WTC11 (cell line): ENCODE measurements at regions not wholly inside any gene's neighbourhood (a gene's known extent, or its start where the extent isn't known, plus 50 kb on each side); places are given as distances from the start of the nearest gene placed in this dataset.

Experiments used
- ATAC-seq: fragments of 200-7000 bp; cut with Tn5 transposase; 2 replicates; pipeline ENCODE4 v1.10.0; 2021; ENCODE audit warnings: mild to moderate bottlenecking, moderate library complexity
- CTCF ChIA-PET: fragments of 300-600 bp; sonication (Branson Sonifier 250); formaldehyde crosslinking; loops from one replicate; lab custom pipeline; 2021; ENCODE audit warnings: antibody characterized with exemption; lab: Charles Lee
- POLR2A ChIA-PET: fragments of 350-600 bp; sonication (Branson Sonifier 250); formaldehyde crosslinking; loops from one replicate; lab custom pipeline; 2021; ENCODE audit warnings: antibody characterized with exemption; lab: Charles Lee
- DNase-seq: peaks from one replicate; pipeline ENCODE4 v3.0.0; 2021; ENCODE audit warnings: low spot score
- H3K27ac Mint-ChIP-seq: 2 replicates; pipeline ENCODE4 v1.8.0; 2021; ENCODE audit warnings: mixed read lengths
- H3K27me3 Mint-ChIP-seq: 2 replicates; pipeline ENCODE4 v1.8.0; 2021; ENCODE audit warnings: low read depth, mild to moderate bottlenecking, moderate library complexity, mixed read lengths
- H3K36me3 Mint-ChIP-seq: 2 replicates; pipeline ENCODE4 v1.8.0; 2021; ENCODE audit warnings: mixed read lengths
- H3K4me1 Mint-ChIP-seq: 2 replicates; pipeline ENCODE4 v1.8.0; 2022; ENCODE audit warnings: mixed read lengths
- H3K4me3 Mint-ChIP-seq: 2 replicates; pipeline ENCODE4 v1.8.0; 2021; ENCODE audit warnings: mild to moderate bottlenecking, moderate library complexity, mixed read lengths
- H3K9me3 Mint-ChIP-seq: 2 replicates; pipeline ENCODE4 v1.8.0; 2021; ENCODE audit warnings: mixed read lengths
- ARID4B ChIP-seq: sonication (generic); formaldehyde crosslinking; IDR thresholded peaks from 2 replicates; pipeline ENCODE4 v1.8.0; 2023; ENCODE audit warnings: missing genetic modification reagents, mild to moderate bottlenecking, borderline replicate concordance
- ATF6 ChIP-seq: sonication (generic); formaldehyde crosslinking; IDR thresholded peaks from 2 replicates; pipeline ENCODE4 v1.8.1; 2023; ENCODE audit warnings: mild to moderate bottlenecking, missing genetic modification reagents
- CREB1 ChIP-seq: sonication (generic); formaldehyde crosslinking; IDR thresholded peaks from 2 replicates; pipeline ENCODE4 v1.8.0; 2023; ENCODE audit warnings: mild to moderate bottlenecking, missing genetic modification reagents
- ETV6 ChIP-seq: sonication (generic); formaldehyde crosslinking; IDR thresholded peaks from 2 replicates; pipeline ENCODE4 v1.8.1; 2022; ENCODE audit warnings: mild to moderate bottlenecking, missing genetic modification reagents
- GABPB1 ChIP-seq: sonication (generic); formaldehyde crosslinking; IDR thresholded peaks from 2 replicates; pipeline ENCODE4 v1.8.1; 2023; ENCODE audit warnings: mild to moderate bottlenecking, missing genetic modification reagents
- HMGA2 ChIP-seq: fragments of 250-450 bp; sonication (Bioruptor Pico); IDR thresholded peaks from 2 replicates; pipeline ENCODE4 v1.4.0; 2021; ENCODE audit warnings: mild to moderate bottlenecking, moderate library complexity
- JUN ChIP-seq: sonication (generic); formaldehyde crosslinking; IDR thresholded peaks from 2 replicates; pipeline ENCODE4 v1.8.0; 2023; ENCODE audit warnings: mild to moderate bottlenecking, missing genetic modification reagents
- MAX ChIP-seq: sonication (generic); formaldehyde crosslinking; IDR thresholded peaks from 2 replicates; pipeline ENCODE4 v1.8.0; 2022; ENCODE audit warnings: mild to moderate bottlenecking, missing genetic modification reagents
- MLX ChIP-seq: sonication (generic); formaldehyde crosslinking; IDR thresholded peaks from 2 replicates; pipeline ENCODE4 v1.8.1; 2023; ENCODE audit warnings: mild to moderate bottlenecking, missing genetic modification reagents, moderate library complexity
- NFE2L1 ChIP-seq: sonication (generic); formaldehyde crosslinking; IDR thresholded peaks from 2 replicates; pipeline ENCODE4 v1.8.1; 2023; ENCODE audit warnings: missing genetic modification reagents
- PRRX2 ChIP-seq: fragments of 250-450 bp; sonication (Bioruptor Pico); IDR thresholded peaks from 2 replicates; pipeline ENCODE4 v1.8.0; 2021; ENCODE audit warnings: mild to moderate bottlenecking
- RELA ChIP-seq: sonication (generic); formaldehyde crosslinking; IDR thresholded peaks from 2 replicates; pipeline ENCODE4 v1.8.1; 2022; ENCODE audit warnings: missing genetic modification reagents, mild to moderate bottlenecking, borderline replicate concordance
- TEAD1 ChIP-seq: sonication (generic); formaldehyde crosslinking; IDR thresholded peaks from 2 replicates; pipeline ENCODE4 v1.8.0; 2022; ENCODE audit warnings: mild to moderate bottlenecking, missing genetic modification reagents
- USF2 ChIP-seq: sonication (generic); formaldehyde crosslinking; IDR thresholded peaks from 2 replicates; pipeline ENCODE4 v1.8.1; 2023; ENCODE audit warnings: mild to moderate bottlenecking, missing genetic modification reagents, moderate library complexity
- ZBTB43 ChIP-seq: sonication (generic); formaldehyde crosslinking; IDR thresholded peaks from 2 replicates; pipeline ENCODE4 v1.8.1; 2023; ENCODE audit warnings: mild to moderate bottlenecking, missing genetic modification reagents
- ZNF281 ChIP-seq: sonication (generic); formaldehyde crosslinking; IDR thresholded peaks from 2 replicates; pipeline ENCODE4 v1.8.0; 2023; ENCODE audit warnings: mild to moderate bottlenecking, missing genetic modification reagents
- ZNF317 ChIP-seq: sonication (generic); formaldehyde crosslinking; IDR thresholded peaks from 2 replicates; pipeline ENCODE4 v1.8.1; 2023; ENCODE audit warnings: low read depth, mild to moderate bottlenecking, moderate library complexity, missing genetic modification reagents, borderline replicate concordance
- ZSCAN18 ChIP-seq: fragments of 250-450 bp; sonication (Bioruptor Pico); IDR thresholded peaks from 2 replicates; pipeline ENCODE4 v2.1.2; 2022; ENCODE audit warnings: mild to moderate bottlenecking, moderate library complexity

- TF ChIP-seq ETV6 (CRISPR knock-in tag) = no peak
- TF ChIP-seq TEAD1 (CRISPR knock-in tag) = no peak
- ATAC-seq (no peak), DNase-seq (no peak)
- POLR2A ChIA-PET = no interaction called here
- H3K4me1 Mint-ChIP-seq = peaks cover under 1% of the 10 kb centered on the region
- H3K9me3 Mint-ChIP-seq = no peaks in the 10 kb centered on the region
- no peak overlapping the region for H3K4me3 Mint-ChIP-seq
- no peak overlapping the region for H3K27ac Mint-ChIP-seq
- CTCF ChIA-PET = no interaction called here
- H3K27me3 Mint-ChIP-seq = no peaks in the 10 kb centered on the region
- H3K36me3 Mint-ChIP-seq = no peaks in the 10 kb centered on the region
Observed at GRCh38 chr3:18901571-18901970, 246.7 kb upstream of the KCNH8 start.

- Mint-ChIP-seq H3K4me1 (peaks cover 5% of the 10 kb centered on the region), H3K36me3 (no peaks in the 10 kb centered on the region), H3K27ac (no peak overlapping the region), H3K9me3 (no peaks in the 10 kb centered on the region), H3K27me3 (no peaks in the 10 kb centered on the region), H3K4me3 (no peak overlapping the region)
- CTCF ChIA-PET = no interaction called here
- POLR2A ChIA-PET = no interaction called here
- DNase-seq = no peak
- TF ChIP-seq MLX (no peak), PRRX2 (CRISPR knock-in tag) (no peak), ZNF281 (CRISPR knock-in tag) (no peak), USF2 (CRISPR knock-in tag) (no peak), ZSCAN18 (CRISPR knock-in tag) (no peak), HMGA2 (CRISPR knock-in tag) (no peak), MAX (CRISPR knock-in tag) (no peak), ARID4B (CRISPR knock-in tag) (no peak), CREB1 (CRISPR knock-in tag) (no peak), ATF6 (no peak), NFE2L1 (no peak), RELA (no peak), ZNF317 (no peak), ZBTB43 (CRISPR knock-in tag) (no peak), GABPB1 (CRISPR knock-in tag) (no peak), JUN (CRISPR knock-in tag) (no peak)
- ATAC-seq = no peak
Observed at GRCh38 chr3:18900994-18901393, 247.3 kb upstream of the KCNH8 start.
